Fibroblast of villous mesenchyme (primary cell): ENCODE measurements at regions not wholly inside any gene's neighbourhood (a gene's known extent, or its start where the extent isn't known, plus 50 kb on each side); places are given as distances from the start of the nearest gene placed in this dataset.

Source experiments
- DNase-seq: peaks from one replicate; pipeline ENCODE4 v3.0.0-alpha.2; 2010; ENCODE audit warnings: low read depth
- H3K4me3 ChIP-seq: 2 replicates; pipeline ENCODE4 v1.5.1; 2011; ENCODE audit warnings: low read depth, mild to moderate bottlenecking, low read length
- TF ChIP-seq, protein P1 (sequence below): IDR thresholded peaks from 2 replicates; pipeline ENCODE4 v1.5.1; 2012; ENCODE audit warnings: low read depth, mild to moderate bottlenecking, low read length; ENCODE audit not compliant: insufficient read depth

DNA sequence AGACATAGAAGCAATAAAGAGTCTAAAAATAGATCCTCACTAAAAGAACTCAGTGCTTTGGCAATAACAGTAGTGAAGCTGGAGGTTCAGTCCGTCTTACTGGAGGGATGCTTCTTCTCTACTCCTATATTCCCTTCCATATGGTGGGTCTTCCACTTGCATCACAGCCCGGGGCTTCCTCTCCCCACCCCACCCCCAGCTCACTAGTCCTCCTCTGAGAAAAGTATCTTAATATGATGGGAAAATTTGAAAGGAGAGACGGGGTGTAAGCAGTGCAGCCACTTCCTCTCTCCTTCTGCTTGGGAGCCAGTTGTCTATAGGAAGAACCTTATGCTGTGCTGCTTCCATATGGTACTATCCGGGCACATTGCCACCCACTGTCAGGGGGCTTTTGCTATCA, 57.2 kb upstream of the SPOPL start:
- H3K4me3 ChIP-seq: no peak overlapping the region
- no peak for DNase-seq
- TF ChIP-seq, protein P1, sequence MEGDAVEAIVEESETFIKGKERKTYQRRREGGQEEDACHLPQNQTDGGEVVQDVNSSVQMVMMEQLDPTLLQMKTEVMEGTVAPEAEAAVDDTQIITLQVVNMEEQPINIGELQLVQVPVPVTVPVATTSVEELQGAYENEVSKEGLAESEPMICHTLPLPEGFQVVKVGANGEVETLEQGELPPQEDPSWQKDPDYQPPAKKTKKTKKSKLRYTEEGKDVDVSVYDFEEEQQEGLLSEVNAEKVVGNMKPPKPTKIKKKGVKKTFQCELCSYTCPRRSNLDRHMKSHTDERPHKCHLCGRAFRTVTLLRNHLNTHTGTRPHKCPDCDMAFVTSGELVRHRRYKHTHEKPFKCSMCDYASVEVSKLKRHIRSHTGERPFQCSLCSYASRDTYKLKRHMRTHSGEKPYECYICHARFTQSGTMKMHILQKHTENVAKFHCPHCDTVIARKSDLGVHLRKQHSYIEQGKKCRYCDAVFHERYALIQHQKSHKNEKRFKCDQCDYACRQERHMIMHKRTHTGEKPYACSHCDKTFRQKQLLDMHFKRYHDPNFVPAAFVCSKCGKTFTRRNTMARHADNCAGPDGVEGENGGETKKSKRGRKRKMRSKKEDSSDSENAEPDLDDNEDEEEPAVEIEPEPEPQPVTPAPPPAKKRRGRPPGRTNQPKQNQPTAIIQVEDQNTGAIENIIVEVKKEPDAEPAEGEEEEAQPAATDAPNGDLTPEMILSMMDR: no peak

DNA sequence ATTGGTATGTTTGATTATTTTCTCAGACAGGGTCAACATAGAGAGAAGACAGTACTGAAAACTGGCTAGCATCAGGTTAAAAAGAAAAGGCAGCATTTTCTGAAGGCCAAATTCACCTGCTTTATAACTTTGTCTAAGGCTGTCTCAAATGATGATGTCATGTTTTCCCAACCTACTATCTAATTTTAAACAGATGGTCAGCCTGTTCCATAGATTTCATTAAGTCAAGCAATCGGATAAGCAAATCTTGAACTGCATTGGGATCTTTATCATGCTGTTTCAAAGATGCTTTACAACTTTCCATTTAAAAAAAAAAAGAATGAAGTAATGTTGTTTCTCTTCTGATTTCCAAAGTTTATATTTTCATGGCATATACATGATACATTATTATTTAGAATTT, 56.3 kb upstream of the SPOPL start:
- no peak for DNase-seq
- H3K4me3 ChIP-seq: no peak overlapping the region
- TF ChIP-seq, protein P1: no peak

DNA sequence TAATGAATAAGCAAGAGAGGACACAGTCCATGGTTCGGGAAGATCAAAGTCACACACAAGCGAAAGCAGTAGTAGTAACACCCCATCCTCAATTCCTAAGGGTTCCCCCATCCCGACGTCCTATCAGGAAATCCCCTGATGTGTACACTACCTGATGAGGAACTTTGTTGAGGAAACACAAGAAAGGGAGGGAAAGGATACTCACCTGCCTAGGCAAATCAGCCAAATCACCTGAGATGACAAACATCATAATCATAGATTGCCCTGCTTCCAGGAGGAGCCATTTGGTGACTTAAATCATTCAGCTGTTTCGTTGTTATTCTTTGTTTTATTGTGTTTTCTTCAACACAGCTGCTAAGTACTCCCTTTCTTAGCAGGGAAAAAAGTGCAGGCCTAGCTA, 55.5 kb upstream of the SPOPL start:
- TF ChIP-seq, protein P1: no peak
- H3K4me3 ChIP-seq: no peak overlapping the region
- peak; percentile 14 for DNase-seq

DNA sequence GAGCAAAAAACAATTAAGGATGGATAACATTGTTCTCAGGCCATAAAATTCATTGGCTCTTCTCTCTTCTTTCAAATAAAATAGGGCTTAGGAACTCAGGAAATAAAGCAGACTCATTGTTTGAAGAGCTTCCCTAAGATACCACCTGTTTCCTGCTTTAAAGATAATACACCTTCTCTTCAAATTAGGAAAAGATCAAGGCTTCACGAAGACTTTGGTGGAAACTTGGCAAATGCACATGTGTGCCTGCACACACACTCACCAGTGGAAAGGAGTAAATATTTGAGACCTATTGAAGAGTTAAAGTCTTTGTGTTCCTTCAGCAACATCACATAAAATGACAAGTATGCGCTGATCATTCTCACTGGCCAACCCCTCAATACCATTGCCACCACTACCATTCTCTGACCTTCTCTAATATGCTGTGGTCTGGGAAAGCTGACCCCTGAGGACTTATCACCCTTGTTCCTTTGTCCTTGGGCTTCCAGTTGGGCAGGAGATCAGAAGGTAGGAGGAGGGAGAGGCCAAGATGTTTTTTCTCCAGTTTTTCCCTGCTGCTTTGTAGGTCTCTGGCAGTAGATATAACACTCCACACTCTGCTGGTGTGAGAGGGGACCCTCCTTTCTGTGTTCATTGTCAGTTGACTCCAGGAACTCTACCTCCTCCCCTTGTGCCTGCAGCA, 53.5 kb upstream of the SPOPL start:
- no peak for DNase-seq
- TF ChIP-seq, protein P1: no peak

More for the DNA sequence above, 53.5 kb upstream of the SPOPL start:
- no peak overlapping the region for H3K4me3 ChIP-seq
